Dedifferentiated amniotic fluid mesenchymal stem cell (primary cell): ENCODE measurements at regions not wholly inside any gene's neighbourhood (a gene's known extent, or its start where the extent isn't known, plus 50 kb on each side); places are given as distances from the start of the nearest gene placed in this dataset.
"Not testable (repeated sequence)": the region's sequence is repeated elsewhere in the genome, so short reads cannot be mapped to it uniquely, and the experiment has no call there.

ENCODE experiments used
- DNase-seq: peaks from one replicate; pipeline ENCODE4 v3.0.0-alpha.2; 2016; ENCODE audit errors: extremely low spot score

DNA sequence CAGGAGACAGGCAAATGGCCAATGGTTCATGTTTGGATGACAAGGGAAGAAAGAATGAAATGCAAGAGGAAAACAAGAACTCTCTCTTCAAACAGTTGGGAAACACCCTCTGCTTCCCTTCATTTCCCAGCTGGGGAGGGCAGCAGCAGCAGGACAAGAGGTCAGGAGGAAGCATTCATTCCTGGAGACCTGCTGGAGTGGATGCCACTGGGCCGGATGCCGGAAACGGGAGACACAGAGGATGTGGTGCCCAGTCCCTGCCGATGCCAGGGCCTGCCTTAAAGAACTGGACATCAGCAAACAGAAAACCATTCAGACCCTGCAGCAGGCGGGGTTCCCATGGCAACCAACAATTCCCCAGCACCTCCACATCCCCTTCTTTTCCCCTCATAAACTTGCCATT lies 102.3 kb upstream of the ZNF648 start:
- DNase-seq, result no peak

DNA sequence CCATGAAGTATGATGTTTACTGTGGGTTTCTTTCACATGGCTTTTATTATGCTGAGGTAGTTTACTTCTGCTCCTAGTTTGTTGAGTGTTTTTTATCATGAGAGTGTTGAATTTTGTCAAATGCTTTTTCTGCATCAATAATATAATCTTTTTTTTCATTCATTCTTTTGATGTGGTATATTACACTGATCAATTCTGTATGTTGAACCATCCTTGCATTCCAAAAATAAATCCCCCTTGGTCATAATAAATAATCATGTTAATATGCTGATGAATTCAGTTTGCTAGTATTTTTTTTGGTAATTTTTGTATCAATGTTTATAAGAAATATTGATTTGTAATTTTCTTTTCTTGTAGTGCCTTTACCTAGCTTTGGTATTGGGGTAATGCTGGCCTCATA lies 97.9 kb upstream of the ZNF648 start:
- DNase-seq, result no peak

DNA sequence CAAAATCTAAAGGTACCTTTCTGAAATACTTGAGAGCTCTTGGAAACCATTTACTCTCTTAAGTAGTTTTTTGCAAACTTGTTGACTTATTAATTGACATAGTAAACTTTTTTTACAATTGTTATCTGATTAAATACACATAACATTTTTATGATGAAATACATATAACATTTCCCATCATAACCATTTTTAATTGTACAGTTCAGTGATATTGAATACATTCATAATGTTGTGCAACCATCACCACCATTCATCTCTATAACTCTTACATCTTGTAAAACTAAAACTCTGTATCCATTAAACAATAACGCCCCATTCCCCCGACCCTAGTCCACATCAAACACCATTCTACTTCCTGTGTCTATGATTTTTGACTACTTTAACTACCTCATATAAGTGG lies 95.7 kb upstream of the ZNF648 start:
- DNase-seq, result no peak

DNA sequence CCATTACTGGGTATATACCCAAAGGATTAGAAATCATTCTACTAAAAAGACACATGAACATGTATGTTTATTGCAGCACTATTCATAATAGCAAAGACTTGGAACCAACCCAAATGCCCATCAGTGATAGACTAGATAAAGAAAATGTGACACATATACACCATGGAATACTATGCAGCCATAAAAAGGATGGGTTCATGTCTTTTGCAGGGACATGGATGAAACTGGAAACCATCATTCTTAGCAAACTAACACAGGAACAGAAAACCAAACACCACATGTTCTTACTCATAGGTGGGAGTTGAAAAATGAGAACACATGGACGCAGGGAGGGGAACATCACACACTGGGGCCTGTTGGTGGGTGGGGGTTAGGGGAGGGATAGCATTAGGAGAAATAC lies 92.9 kb upstream of the ZNF648 start:
- DNase-seq, result not testable (repeated sequence)

DNA sequence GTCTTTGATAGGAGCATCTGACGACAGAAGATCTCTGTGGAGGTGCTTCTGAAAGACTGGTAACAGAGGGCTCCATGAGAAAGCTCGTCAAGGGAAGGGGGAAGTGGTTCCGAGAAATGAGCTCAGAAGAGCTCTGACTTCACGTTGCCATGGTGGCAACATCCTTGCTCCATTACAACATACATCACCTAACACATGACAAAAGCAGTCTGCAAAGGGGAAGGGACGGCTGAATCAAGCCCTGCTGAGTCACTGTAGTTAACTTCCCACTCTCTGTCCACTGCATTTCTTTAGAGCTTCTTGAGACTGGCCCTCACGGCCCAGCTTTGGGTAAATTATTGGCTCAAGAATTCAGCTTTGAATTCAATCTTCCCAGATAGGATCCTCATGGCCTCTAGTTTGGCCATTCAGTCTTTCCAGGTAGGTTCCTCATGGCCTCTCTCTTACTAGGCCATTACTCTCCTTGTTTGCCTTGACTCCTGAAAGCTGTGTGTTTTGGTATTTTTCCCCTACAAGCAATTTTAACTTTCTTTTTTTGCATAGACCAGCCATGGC lies 88.0 kb upstream of the ZNF648 start:
- peak; percentile 77 for DNase-seq

DNA sequence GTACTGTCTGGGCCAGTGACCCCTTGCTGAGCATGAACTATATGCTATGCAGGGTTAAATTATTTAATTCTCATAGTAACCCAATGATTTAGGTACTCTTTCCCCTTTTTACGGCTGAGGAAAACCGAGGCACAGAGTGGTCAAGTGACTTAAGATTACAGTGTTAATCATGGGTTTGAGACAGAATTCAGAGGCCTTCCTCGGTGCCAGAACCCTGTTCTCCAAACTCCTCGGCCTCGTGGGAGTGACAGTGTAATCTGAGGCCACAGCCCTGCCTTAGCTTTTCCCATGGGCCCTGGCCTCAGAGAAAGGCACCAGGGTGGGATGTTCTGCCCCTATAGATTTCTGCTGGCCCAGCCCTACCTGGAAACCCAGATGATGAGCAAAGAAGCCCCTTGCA lies 86.4 kb upstream of the ZNF648 start:
- DNase-seq, result no peak

DNA sequence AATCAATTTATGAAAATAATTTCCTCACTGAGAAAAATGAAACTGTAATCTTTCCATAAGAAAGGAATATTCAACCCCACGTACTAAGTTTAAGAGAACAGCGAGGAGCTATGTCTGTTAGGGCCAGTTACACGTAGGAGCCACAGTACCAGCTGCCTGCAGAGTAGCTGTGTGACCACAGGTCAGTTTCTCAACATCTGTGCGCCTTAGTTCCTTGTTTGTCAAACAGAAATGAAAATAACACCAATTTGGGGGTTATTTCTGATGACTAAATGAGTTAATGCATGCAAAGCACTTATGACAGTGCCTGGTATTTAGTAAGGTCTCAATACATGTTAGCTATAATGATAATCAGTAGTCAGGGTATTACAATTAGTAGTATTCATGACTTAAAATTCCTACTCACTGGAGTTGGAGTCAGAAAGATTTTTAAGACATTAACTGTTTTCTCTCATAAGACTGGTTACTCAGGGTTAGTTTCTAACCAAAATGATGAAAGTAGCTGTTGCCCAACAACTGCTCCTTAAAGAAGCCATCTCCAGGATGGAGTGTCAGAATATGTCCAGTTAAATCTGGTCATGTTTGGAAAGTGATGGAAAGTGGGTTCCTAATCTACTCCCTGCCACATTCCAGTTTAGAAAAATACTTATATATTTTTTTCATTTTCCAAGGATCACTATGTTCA lies 85.8 kb upstream of the ZNF648 start:
- DNase-seq, result no peak

DNA sequence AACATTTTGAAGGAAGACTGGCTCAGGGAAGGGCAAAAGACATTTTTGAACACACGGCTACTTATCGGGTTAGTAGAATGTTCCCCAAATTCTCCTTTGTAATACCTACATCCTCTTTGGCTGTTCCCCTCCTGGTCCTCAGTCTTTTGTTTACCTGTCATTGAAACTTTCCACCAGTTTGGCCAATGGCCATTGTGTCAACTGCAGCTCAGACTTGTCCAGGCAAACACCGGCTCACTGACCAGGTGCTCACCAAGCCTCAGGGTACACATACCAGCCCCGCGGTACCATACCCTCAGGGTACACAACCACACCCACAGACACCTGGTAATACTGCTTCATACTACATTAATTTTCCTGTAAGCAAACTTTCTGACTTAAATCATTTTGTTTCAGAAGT lies 84.8 kb upstream of the ZNF648 start:
- DNase-seq, result no peak

DNA sequence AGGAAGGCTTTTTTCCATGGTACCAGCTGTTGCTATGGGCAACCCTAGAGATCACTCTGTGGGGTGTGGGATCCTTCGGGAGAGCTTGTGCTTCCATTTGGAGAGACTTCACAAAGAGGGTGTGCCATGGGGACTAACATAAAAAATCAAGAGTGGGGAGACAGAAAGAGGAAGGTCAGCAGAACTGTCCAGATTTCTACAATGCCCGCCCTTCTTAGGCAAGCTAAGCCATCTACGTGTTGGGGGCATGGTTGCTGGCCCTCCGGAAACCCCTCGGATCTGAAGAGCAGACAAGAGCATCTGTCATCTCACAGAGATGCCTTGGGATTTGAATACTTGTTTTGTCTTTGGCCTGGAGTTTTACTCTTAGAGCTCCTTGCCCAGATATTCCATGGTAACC lies 83.9 kb upstream of the ZNF648 start:
- DNase-seq, result no peak

DNA sequence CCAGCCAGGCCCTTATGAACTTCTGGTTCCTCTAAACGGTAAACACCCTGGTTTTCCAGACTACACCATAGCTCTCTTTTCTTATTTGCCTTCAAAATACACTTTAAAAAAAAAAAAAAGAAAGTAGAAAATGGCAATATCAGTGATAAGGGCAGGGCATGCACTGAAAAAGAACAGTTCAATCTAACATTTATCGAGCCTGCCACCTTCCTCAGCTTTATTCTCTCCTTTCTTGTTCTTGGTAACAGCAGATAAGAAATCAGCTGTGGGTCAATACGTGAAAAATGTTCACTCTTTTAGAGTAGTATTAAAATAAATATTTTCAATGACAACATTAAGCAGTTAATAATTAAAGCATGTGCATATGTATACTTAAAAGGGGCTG lies 83.1 kb upstream of the ZNF648 start:
- no peak for DNase-seq

DNA sequence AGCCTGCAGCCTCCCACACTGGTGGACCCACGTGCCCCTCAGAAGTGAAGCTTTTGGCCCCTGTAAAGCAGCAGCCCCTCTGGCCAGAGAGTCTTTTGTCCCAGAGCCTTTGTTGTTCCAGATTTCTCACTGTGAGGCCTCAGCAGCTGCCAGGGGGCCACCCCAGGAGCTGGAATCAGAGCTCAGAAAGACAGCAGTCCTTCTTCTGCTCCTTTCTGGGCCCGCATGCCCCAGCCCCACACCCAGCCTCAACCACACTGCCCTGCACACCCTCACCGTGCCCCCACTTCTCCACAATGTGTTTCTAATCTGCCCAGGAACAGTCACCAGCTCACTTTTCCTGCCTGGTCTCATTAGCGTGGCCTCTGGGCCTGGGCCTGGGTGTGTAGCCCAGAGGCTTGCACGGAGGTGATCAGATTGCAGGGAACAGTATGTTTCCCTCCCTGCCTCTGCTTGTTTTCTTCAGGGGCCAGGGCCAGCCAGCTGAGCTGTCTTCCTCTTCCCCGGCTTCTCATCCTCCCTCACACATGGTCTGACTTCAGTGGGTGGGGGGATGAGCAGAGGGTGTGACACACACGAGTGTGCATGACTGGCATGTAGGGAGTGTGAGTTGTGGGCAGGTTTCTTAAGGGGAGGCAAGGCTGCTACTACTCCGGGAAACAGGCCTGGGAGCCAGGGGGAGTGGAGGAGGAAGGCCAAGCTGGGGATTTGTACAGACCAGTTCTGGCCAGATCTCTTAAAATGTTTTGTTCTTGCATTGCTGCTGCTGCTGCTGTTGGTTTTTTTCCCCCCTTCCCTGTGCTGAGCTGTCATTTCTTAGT lies 82.5 kb upstream of the ZNF648 start:
- peak; percentile 90 for DNase-seq

DNA sequence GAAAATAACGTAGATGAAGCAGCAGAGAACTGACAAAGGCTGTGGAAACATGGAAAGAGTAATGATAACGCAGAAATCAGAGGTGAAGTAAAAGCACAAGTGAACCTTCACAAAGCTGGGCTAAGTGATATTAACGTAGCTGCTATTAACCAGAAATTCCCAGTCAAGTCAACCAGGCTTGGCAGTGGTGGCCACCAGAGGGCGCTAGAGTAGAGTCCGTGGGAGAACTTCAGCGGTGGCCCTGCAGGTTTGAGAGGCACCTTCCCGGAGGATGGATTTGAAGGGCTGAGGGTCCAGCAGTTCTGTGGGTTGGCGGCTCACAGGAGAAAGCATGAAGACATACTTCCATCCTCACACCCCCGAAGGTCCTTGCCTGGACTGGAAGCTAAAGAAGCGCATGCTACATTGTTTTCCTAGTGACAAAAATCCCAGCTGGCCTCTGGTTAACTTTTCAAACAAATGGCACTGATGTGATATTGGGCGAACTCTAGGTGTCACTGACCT lies 81.7 kb upstream of the ZNF648 start:
- DNase-seq, result peak; percentile 91

DNA sequence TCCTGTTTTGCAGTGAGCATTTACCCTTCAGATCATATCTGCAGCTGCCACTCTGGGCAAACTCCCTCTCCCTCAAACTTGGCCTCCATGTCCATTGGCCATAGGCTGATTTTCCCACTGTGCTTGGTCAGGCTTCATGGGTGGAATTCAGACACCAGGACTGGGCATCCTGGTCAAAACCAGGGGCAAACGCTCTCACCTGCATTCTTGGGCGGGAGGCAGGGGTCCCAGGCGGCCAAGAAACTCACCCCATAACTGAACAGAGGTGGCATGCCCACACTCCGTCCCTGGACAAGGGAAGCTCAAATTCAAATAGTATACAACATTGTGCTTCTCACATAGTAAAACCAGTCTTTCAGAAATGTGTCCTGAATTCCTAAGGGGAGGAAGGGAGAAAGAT lies 81.1 kb upstream of the ZNF648 start:
- DNase-seq, result no peak

DNA sequence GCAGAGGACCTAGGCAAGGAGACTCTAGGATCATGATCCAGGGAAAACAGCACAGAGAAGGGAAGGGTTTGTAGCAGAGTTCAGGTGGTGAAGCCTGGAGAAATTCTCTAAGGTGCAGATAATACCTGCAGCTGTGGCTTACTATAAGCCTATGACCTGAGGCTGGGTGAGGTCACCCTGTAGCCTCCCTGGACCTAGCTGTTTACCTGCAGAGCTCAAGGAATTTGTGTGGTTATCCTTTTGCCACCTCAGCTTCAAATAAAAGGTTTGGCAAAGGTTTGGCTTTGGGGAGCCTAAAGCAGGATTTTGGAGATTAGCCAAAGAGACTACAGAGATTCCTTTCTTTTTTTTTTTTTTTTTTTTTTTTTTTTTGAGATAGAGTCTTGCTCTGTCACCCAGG lies 79.5 kb upstream of the ZNF648 start:
- no peak for DNase-seq

DNA sequence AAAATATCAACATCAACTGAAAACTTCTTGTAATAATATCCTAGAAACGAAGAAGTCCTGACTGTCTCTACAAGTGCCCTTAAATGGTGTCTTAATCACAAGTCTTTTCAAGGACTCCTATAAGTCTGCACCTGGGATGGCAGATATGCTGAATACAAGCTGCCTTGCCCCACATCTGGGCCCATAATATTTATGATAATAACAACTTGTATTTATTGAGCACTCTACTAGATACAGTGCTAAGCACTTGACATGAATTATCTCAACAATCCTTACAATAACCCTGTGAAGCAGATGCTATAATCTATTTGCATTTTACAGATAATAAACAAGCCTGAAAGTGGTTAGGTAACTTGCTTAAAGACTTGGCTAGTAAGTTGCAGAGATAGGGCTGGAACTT lies 78.0 kb upstream of the ZNF648 start:
- DNase-seq, result no peak

DNA sequence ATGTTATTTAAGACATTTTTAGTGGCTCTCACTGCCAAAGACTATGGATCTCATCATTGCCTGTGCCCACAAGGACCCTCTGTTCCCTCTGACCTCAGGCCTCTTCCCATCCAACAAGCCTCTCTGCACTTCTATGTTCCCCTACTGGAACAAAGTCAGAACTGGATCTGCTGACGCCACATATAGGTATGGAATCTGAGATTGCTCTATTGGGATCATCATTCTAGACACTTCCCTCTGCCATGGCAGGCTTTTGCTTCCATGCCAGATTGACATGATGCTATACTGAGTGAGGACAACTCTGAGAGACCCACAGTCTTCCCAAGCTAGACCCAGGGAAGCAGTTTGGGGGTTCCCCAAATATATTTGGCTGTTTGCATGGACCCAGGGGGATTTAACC lies 76.0 kb upstream of the ZNF648 start:
- DNase-seq, result no peak

DNA sequence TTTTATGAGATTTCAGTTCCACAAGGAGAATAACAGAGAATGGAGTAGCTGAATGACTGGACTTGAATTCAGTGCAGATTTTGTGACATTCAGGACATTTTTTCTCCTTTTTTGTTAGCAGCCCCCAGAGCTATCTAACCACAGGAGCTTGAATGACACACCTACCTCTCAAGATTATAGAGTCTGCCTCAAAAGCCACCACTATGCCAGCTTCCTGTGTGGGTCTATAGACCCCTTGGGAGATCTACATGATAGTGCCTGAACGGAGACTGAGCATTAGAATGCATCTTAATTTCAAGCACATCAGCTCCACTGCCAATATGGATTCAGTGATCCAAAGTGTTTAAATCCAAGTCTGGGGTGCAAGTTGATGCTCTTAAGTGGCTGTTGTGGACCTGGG lies 74.4 kb upstream of the ZNF648 start:
- no peak for DNase-seq

DNA sequence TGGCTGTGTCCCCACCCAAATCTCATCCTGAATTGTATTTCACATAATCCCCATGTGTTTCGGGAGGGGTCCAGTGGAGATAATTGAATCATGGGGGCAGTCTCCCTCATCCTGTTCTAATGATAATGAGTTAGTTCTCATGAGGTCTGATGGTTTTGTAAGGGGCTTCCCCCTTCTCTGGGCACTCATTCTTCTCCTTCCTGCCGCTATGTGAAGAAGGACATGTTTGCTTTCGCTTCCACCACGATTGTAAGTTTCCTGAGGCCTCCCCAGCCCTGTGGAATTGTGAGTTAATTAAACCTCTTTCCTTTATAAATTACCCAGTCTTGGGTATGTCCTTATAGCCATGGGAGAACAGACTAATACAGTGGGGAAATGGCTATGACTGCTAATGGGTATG lies 72.7 kb upstream of the ZNF648 start:
- DNase-seq, result no peak

DNA sequence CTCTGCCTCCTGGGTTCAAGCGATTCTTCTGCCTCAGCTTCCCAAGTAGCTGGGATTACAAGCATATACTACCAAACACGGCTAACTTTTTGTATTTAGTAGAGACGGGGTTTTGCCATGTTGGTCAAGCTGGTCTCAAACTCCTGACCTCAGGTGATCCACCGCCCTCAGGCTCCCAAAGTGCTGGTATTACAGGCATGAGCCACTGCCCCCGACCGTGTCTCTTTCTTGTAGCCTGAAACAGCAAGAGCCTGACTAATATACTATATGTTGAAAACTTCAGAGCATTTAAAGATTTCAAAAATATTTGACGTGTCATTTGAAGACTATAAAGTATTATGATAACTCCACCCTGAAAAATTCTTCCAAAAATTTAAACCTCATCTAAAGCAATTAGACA lies 71.7 kb upstream of the ZNF648 start:
- no peak for DNase-seq

DNA sequence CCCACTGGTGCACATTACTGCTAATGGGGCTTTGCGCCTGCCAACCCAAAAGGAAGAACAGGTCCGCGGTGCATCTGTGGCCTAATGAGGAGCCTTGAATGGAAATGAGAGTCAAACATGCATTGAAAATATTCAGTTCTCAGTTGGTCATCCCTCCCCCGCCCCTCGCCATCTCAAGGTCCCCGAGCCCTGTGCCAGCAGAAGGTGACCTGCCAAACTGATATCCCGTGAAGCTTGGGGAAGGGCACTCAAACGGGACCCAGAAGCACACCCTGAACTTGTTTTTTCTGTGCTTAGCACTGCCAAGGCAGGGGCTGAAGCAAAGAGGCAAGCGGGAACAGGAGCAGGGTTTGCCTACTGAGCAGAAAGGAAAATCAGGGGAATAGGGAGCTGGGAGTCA lies 67.9 kb upstream of the ZNF648 start:
- DNase-seq, result no peak

DNA sequence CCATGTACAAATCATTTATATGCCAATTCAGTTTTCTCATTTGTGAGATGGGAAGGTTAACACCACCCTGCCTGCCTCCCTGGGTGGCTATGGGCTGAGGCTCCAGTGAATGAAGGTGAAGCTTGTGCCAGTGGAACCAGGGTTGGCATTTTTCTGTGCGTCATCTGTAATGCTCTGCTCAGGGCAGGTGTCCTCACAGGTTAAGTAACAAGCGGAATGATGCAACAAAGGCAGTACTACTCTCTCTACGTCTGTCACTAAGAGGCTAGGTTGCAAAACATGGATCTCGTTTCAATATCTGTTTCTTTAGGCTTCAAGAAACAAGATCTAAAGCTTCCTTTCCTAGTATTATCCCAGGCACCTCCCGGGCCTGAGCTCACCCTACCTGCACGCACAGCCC lies 67.0 kb upstream of the ZNF648 start:
- DNase-seq, result no peak

DNA sequence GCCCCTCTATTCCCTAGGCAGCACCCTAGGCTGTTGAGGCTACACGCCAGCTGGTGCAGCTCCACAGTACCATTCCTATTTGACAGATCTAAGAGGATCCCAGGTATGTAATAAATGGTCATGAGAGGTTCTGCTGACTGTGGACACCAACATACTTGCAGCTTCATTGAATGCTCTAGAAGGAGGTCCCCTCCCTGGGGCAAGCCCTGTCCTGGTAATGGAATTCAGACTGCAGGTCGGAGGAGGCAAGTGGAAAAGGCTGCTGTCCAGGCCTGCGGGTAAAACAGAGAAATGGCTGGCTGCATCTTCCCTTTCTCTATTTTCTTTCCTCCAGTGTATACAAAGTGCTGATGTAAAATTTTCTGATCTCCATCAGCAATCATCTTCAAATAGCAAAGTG lies 66.1 kb upstream of the ZNF648 start:
- DNase-seq, result no peak

DNA sequence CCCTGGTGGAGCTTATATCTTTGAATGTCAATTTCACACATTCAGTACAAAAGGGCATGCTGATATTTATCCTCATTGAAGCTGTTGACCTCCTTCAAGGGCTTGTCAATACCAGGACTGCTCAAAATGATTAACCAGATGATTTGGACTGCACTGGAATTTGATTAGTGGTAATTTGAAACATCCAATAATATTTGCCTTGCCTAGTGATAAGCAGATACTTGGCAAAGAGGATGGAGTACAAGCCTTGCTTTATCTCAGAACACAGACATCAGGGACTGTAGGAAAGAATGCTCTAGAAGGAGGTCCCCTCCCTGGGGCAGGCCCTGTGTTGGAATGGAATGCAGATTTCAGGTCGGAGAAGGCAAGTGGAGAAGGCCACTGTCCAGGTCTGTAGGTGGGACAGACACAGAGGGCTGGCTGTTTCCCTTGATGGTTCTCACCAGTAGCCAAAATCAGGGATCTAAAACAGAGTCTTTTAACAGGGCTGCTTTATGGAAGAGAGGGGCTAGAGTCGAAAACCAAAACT lies 64.8 kb upstream of the ZNF648 start:
- DNase-seq, result no peak
